ENCODE measurements at regions not wholly inside any gene's neighbourhood (a gene's known extent, or its start where the extent isn't known, plus 50 kb on each side); places are given as distances from the start of the nearest gene placed in this dataset.
"Not testable (repeated sequence)": the region's sequence is repeated elsewhere in the genome, so short reads cannot be mapped to it uniquely, and the experiment has no call there.

- not testable (repeated sequence) for H3K27ac ChIP-seq (ENCODE audit: low read length); DNase-seq; H3K4me3 ChIP-seq (ENCODE audit: low read length); H3K27me3 ChIP-seq (ENCODE audit: control insufficient read depth, insufficient read depth, low read length); H3K36me3 ChIP-seq (ENCODE audit: control insufficient read depth, insufficient read depth, low read length); H3K4me1 ChIP-seq (ENCODE audit: control insufficient read depth, insufficient read depth, low read length)
- peaks cover 27% of the 10 kb centered on the region for H3K9me3 ChIP-seq (replicated peaks; ENCODE audit: control insufficient read depth, low read depth, low read length)
- 57% methylated on average over 13 of the region's 16 CpGs for WGBS (ENCODE audit: insufficient coverage)
Measured at GRCh38 chr15:20192982-20193929, 348.3 kb downstream of the GOLGA6L6 start.

- H3K27ac ChIP-seq (ENCODE audit: low read length); DNase-seq; H3K36me3 ChIP-seq (ENCODE audit: control insufficient read depth, insufficient read depth, low read length); H3K4me3 ChIP-seq (ENCODE audit: low read length); H3K27me3 ChIP-seq (ENCODE audit: control insufficient read depth, insufficient read depth, low read length); H3K4me1 ChIP-seq (ENCODE audit: control insufficient read depth, insufficient read depth, low read length): not testable (repeated sequence)
- H3K9me3 ChIP-seq (replicated peaks; ENCODE audit: control insufficient read depth, low read depth, low read length) = peaks cover 38% of the 10 kb centered on the region
- WGBS (ENCODE audit: insufficient coverage) = 90% methylated on average over 1 of the region's 6 CpGs
Measured at GRCh38 chr15:20191508-20192125, 350.0 kb downstream of the GOLGA6L6 start.

GRCh38 chr15:20188611-20189010 is 353.0 kb downstream of the GOLGA6L6 start:
- not testable (repeated sequence) for H3K27me3 ChIP-seq (ENCODE audit: control insufficient read depth, insufficient read depth, low read length); H3K36me3 ChIP-seq (ENCODE audit: control insufficient read depth, insufficient read depth, low read length); H3K27ac ChIP-seq (ENCODE audit: low read length); H3K4me1 ChIP-seq (ENCODE audit: control insufficient read depth, insufficient read depth, low read length); DNase-seq; H3K4me3 ChIP-seq (ENCODE audit: low read length)
- H3K9me3 ChIP-seq (replicated peaks; ENCODE audit: control insufficient read depth, low read depth, low read length) = peaks cover 38% of the 10 kb centered on the region
- WGBS (ENCODE audit: insufficient coverage) = 48% methylated on average over 3 of the region's 4 CpGs

- not testable (repeated sequence) for H3K4me3 ChIP-seq (ENCODE audit: low read length); H3K27me3 ChIP-seq (ENCODE audit: control insufficient read depth, insufficient read depth, low read length); H3K4me1 ChIP-seq (ENCODE audit: control insufficient read depth, insufficient read depth, low read length); H3K36me3 ChIP-seq (ENCODE audit: control insufficient read depth, insufficient read depth, low read length); H3K27ac ChIP-seq (ENCODE audit: low read length); DNase-seq
- WGBS (ENCODE audit: insufficient coverage) = 56% methylated on average over 1 of the region's 1 CpG
- H3K9me3 ChIP-seq (replicated peaks; ENCODE audit: control insufficient read depth, low read depth, low read length) = peaks cover 32% of the 10 kb centered on the region
Measured at GRCh38 chr15:20187370-20188355, 353.9 kb downstream of the GOLGA6L6 start.

- H3K36me3 ChIP-seq (ENCODE audit: control insufficient read depth, insufficient read depth, low read length); H3K4me3 ChIP-seq (ENCODE audit: low read length); DNase-seq; H3K27ac ChIP-seq (ENCODE audit: low read length); H3K27me3 ChIP-seq (ENCODE audit: control insufficient read depth, insufficient read depth, low read length); H3K4me1 ChIP-seq (ENCODE audit: control insufficient read depth, insufficient read depth, low read length): not testable (repeated sequence)
- H3K9me3 ChIP-seq (replicated peaks; ENCODE audit: control insufficient read depth, low read depth, low read length) = peaks cover 20% of the 10 kb centered on the region
- WGBS (ENCODE audit: insufficient coverage) = no CpG with 5 or more reads among the region's 13 CpGs
Measured at GRCh38 chr15:20184879-20185278, 356.7 kb downstream of the GOLGA6L6 start.

GRCh38 chr15:20168221-20168620 is 373.4 kb downstream of the GOLGA6L6 start:
- DNase-seq; H3K4me1 ChIP-seq (ENCODE audit: control insufficient read depth, insufficient read depth, low read length): not testable (repeated sequence)
- WGBS (ENCODE audit: insufficient coverage) = 75% methylated on average over 9 of the region's 33 CpGs

GRCh38 chr15:20153528-20153927 is 388.1 kb downstream of the GOLGA6L6 start:
- not testable (repeated sequence) for H3K4me3 ChIP-seq (ENCODE audit: low read length); H3K27me3 ChIP-seq (ENCODE audit: control insufficient read depth, insufficient read depth, low read length); H3K4me1 ChIP-seq (ENCODE audit: control insufficient read depth, insufficient read depth, low read length); H3K9me3 ChIP-seq (replicated peaks; ENCODE audit: control insufficient read depth, low read depth, low read length); H3K36me3 ChIP-seq (ENCODE audit: control insufficient read depth, insufficient read depth, low read length); H3K27ac ChIP-seq (ENCODE audit: low read length); DNase-seq
- no CpG with 5 or more reads among the region's 9 CpGs for WGBS (ENCODE audit: insufficient coverage)

More at GRCh38 chr15:20168221-20168620, 373.4 kb downstream of the GOLGA6L6 start:
- not testable (repeated sequence) for H3K9me3 ChIP-seq (replicated peaks; ENCODE audit: control insufficient read depth, low read depth, low read length); H3K27me3 ChIP-seq (ENCODE audit: control insufficient read depth, insufficient read depth, low read length); H3K27ac ChIP-seq (ENCODE audit: low read length); H3K36me3 ChIP-seq (ENCODE audit: control insufficient read depth, insufficient read depth, low read length); H3K4me3 ChIP-seq (ENCODE audit: low read length)

GRCh38 chr15:20148679-20149078 is 392.9 kb downstream of the GOLGA6L6 start:
- not testable (repeated sequence) for DNase-seq; H3K4me1 ChIP-seq (ENCODE audit: control insufficient read depth, insufficient read depth, low read length); H3K4me3 ChIP-seq (ENCODE audit: low read length); H3K36me3 ChIP-seq (ENCODE audit: control insufficient read depth, insufficient read depth, low read length); H3K27me3 ChIP-seq (ENCODE audit: control insufficient read depth, insufficient read depth, low read length); H3K9me3 ChIP-seq (replicated peaks; ENCODE audit: control insufficient read depth, low read depth, low read length); H3K27ac ChIP-seq (ENCODE audit: low read length)
- WGBS (ENCODE audit: insufficient coverage) = no CpG with 5 or more reads among the region's 14 CpGs

- not testable (repeated sequence) for H3K4me3 ChIP-seq (ENCODE audit: low read length); H3K36me3 ChIP-seq (ENCODE audit: control insufficient read depth, insufficient read depth, low read length); H3K27me3 ChIP-seq (ENCODE audit: control insufficient read depth, insufficient read depth, low read length); H3K4me1 ChIP-seq (ENCODE audit: control insufficient read depth, insufficient read depth, low read length); H3K27ac ChIP-seq (ENCODE audit: low read length); DNase-seq; H3K9me3 ChIP-seq (replicated peaks; ENCODE audit: control insufficient read depth, low read depth, low read length)
- WGBS (ENCODE audit: insufficient coverage) = 85% methylated on average over 22 of the region's 73 CpGs
Measured at GRCh38 chr15:20148008-20148407, 393.6 kb downstream of the GOLGA6L6 start.
